Duodenal mucosa (tissue), 2 donors: ENCODE measurements at regions not wholly inside any gene's neighbourhood (a gene's known extent, or its start where the extent isn't known, plus 50 kb on each side); places are given as distances from the start of the nearest gene placed in this dataset.

Experiments used
- H3K27ac ChIP-seq: one replicate; pipeline ENCODE4 v1.7.0; 2013; ENCODE audit warnings: low read depth, low read length
- H3K27me3 ChIP-seq, 2 donors: one replicate each; pipeline ENCODE4 v1.7.0; 2013; ENCODE audit warnings: low read length in 2 of 2, control low read depth in 1 of 2; ENCODE audit not compliant: insufficient read depth in 2 of 2, control insufficient read depth in 1 of 2
- H3K36me3 ChIP-seq, 2 donors: one replicate each; pipeline ENCODE4 v1.7.0; 2013; ENCODE audit warnings: low read length in 2 of 2, control low read depth in 1 of 2; ENCODE audit not compliant: insufficient read depth in 2 of 2, control insufficient read depth in 1 of 2
- H3K4me1 ChIP-seq, 2 donors: one replicate each; pipeline ENCODE4 v1.7.0; 2013; ENCODE audit warnings: low read length in 2 of 2, control low read depth in 1 of 2; ENCODE audit not compliant: insufficient read depth in 2 of 2, control insufficient read depth in 1 of 2
- H3K4me3 ChIP-seq, 2 donors: one replicate each; pipeline ENCODE4 v1.7.0; 2013; ENCODE audit warnings: low read length in 2 of 2, low read depth in 1 of 2
- H3K9ac ChIP-seq, 2 donors: one replicate each; pipeline ENCODE4 v1.7.0; 2013; ENCODE audit warnings: low read length in 2 of 2, low read depth in 1 of 2
- H3K9me3 ChIP-seq, 2 donors: one replicate each; pipeline ENCODE4 v1.7.0; 2013; ENCODE audit warnings: low read length in 2 of 2, control low read depth in 1 of 2; ENCODE audit not compliant: control insufficient read depth in 1 of 2

- Histone ChIP-seq H3K4me1 (peaks cover 0 to 3% of the 10 kb centered on the region in 2 donors), H3K27ac (no peak overlapping the region), H3K36me3 (no peaks in the 10 kb centered on the region), H3K27me3 (no peaks in the 10 kb centered on the region), H3K4me3 (no peak overlapping the region), H3K9me3 (no peaks in the 10 kb centered on the region), H3K9ac (no peak overlapping the region)
These were observed 232.1 kb upstream of the COPS8 start for GRCh38 chr2:236853585-236854051.

- Histone ChIP-seq H3K4me1 (peaks cover 0 to 3% of the 10 kb centered on the region in 2 donors), H3K27me3 (no peaks in the 10 kb centered on the region), H3K36me3 (no peaks in the 10 kb centered on the region), H3K27ac (no peak overlapping the region), H3K4me3 (no peak overlapping the region), H3K9ac (no peak overlapping the region), H3K9me3 (no peaks in the 10 kb centered on the region)
These were observed 230.4 kb upstream of the COPS8 start for GRCh38 chr2:236855176-236855865.

GRCh38 chr2:236855866-236856847, 229.5 kb upstream of the COPS8 start:
- Histone ChIP-seq H3K36me3 (no peaks in the 10 kb centered on the region), H3K9ac (no peak overlapping the region), H3K27ac (no peak overlapping the region), H3K4me1 (peaks cover 0 to 3% of the 10 kb centered on the region in 2 donors), H3K27me3 (no peaks in the 10 kb centered on the region), H3K9me3 (no peaks in the 10 kb centered on the region), H3K4me3 (no peak overlapping the region)

- peaks cover 0 to 3% of the 10 kb centered on the region in 2 donors for H3K4me1 ChIP-seq
- no peak overlapping the region for H3K9ac ChIP-seq
- no peak overlapping the region for H3K4me3 ChIP-seq
These were observed 228.8 kb upstream of the COPS8 start for GRCh38 chr2:236856848-236857235.

GRCh38 chr2:236857246-236857645, 228.4 kb upstream of the COPS8 start:
- no peak overlapping the region for H3K4me3 ChIP-seq
- peaks cover 0 to 3% of the 10 kb centered on the region in 2 donors for H3K4me1 ChIP-seq

More at GRCh38 chr2:236856848-236857235, 228.8 kb upstream of the COPS8 start:
- Histone ChIP-seq H3K27me3 (no peaks in the 10 kb centered on the region), H3K9me3 (no peaks in the 10 kb centered on the region), H3K36me3 (no peaks in the 10 kb centered on the region), H3K27ac (no peak overlapping the region)

GRCh38 chr2:236857781-236858180, 227.9 kb upstream of the COPS8 start:
- no peak overlapping the region for H3K27ac ChIP-seq
- no peak overlapping the region for H3K9ac ChIP-seq
- H3K4me3 ChIP-seq = no peak overlapping the region
- H3K36me3 ChIP-seq = no peaks in the 10 kb centered on the region
- H3K9me3 ChIP-seq = no peaks in the 10 kb centered on the region
- no peaks in the 10 kb centered on the region for H3K27me3 ChIP-seq
- peaks cover 0 to 3% of the 10 kb centered on the region in 2 donors for H3K4me1 ChIP-seq

More at GRCh38 chr2:236857246-236857645, 228.4 kb upstream of the COPS8 start:
- Histone ChIP-seq H3K27me3 (no peaks in the 10 kb centered on the region), H3K9ac (no peak overlapping the region), H3K36me3 (no peaks in the 10 kb centered on the region), H3K9me3 (no peaks in the 10 kb centered on the region), H3K27ac (no peak overlapping the region)

GRCh38 chr2:236858661-236859060, 227.0 kb upstream of the COPS8 start:
- Histone ChIP-seq H3K36me3 (no peaks in the 10 kb centered on the region), H3K9me3 (no peaks in the 10 kb centered on the region), H3K9ac (no peak overlapping the region)

GRCh38 chr2:236859908-236860307, 225.8 kb upstream of the COPS8 start:
- Histone ChIP-seq H3K27me3 (no peaks in the 10 kb centered on the region), H3K9me3 (peaks cover 0 to 6% of the 10 kb centered on the region in 2 donors), H3K4me3 (no peak overlapping the region), H3K27ac (no peak overlapping the region), H3K4me1 (peaks cover 0 to 3% of the 10 kb centered on the region in 2 donors), H3K9ac (no peak overlapping the region), H3K36me3 (no peaks in the 10 kb centered on the region)

More at GRCh38 chr2:236858661-236859060, 227.0 kb upstream of the COPS8 start:
- Histone ChIP-seq H3K27me3 (no peaks in the 10 kb centered on the region), H3K4me3 (no peak overlapping the region), H3K27ac (no peak overlapping the region), H3K4me1 (peaks cover 0 to 3% of the 10 kb centered on the region in 2 donors)

GRCh38 chr2:236861196-236861875, 224.4 kb upstream of the COPS8 start:
- peaks cover 0 to 2% of the 10 kb centered on the region in 2 donors for H3K4me1 ChIP-seq
- H3K9ac ChIP-seq = no peak overlapping the region
- no peak overlapping the region for H3K27ac ChIP-seq
- no peaks in the 10 kb centered on the region for H3K36me3 ChIP-seq
- no peaks in the 10 kb centered on the region for H3K27me3 ChIP-seq
- peaks cover 4 to 6% of the 10 kb centered on the region in 2 donors for H3K9me3 ChIP-seq
- no peak overlapping the region for H3K4me3 ChIP-seq
